Smooth muscle cell (in vitro differentiated cells): ENCODE measurements at regions not wholly inside any gene's neighbourhood (a gene's known extent, or its start where the extent isn't known, plus 50 kb on each side); places are given as distances from the start of the nearest gene placed in this dataset.
"Not testable (repeated sequence)": the region's sequence is repeated elsewhere in the genome, so short reads cannot be mapped to it uniquely, and the experiment has no call there.

ENCODE experiments used
- DNase-seq: peaks from one replicate; lab custom pipeline; 2025; ENCODE audit not compliant: unreplicated experiment; lab: John Stamatoyannopoulos, UW
- H2AFZ ChIP-seq: fragments of 200-600 bp; sonication (generic); 2 replicates; pipeline ENCODE4 v1.6.0; 2016; ENCODE audit warnings: antibody characterized with exemption, low read depth, mild to moderate bottlenecking
- H3F3A ChIP-seq: fragments of 200-600 bp; sonication (generic); 2 replicates; pipeline ENCODE4 v1.6.0; 2017; ENCODE audit warnings: antibody characterized with exemption, low read depth
- H3K27ac ChIP-seq: fragments of 200-600 bp; sonication (generic); 2 replicates; pipeline ENCODE4 v1.5.1; 2016; ENCODE audit warnings: low read depth, mild to moderate bottlenecking
- H3K27me3 ChIP-seq: fragments of 200-600 bp; sonication (generic); 2 replicates; pipeline ENCODE4 v1.6.1; 2016; ENCODE audit warnings: low read depth, mild to moderate bottlenecking
- H3K36me3 ChIP-seq: fragments of 200-600 bp; sonication (generic); 2 replicates; pipeline ENCODE4 v1.5.1; 2016; ENCODE audit warnings: low read depth
- H3K4me1 ChIP-seq: fragments of 200-600 bp; sonication (generic); 2 replicates; pipeline ENCODE4 v1.5.1; 2016; ENCODE audit warnings: low read depth
- H3K4me2 ChIP-seq: fragments of 200-600 bp; sonication (generic); 2 replicates; pipeline ENCODE4 v1.6.0; 2016; ENCODE audit warnings: mild to moderate bottlenecking
- H3K4me3 ChIP-seq: fragments of 200-600 bp; sonication (generic); 2 replicates; pipeline ENCODE4 v1.5.1; 2016; ENCODE audit warnings: mild to moderate bottlenecking
- H3K79me2 ChIP-seq: fragments of 200-600 bp; sonication (generic); 2 replicates; pipeline ENCODE4 v1.6.0; 2016; ENCODE audit warnings: low read depth, mild to moderate bottlenecking
- H3K9ac ChIP-seq: fragments of 200-600 bp; sonication (generic); 2 replicates; pipeline ENCODE4 v1.6.0; 2016; ENCODE audit warnings: low read depth
- H3K9me3 ChIP-seq: fragments of 200-600 bp; sonication (generic); replicated peaks from 2 replicates; pipeline ENCODE4 v1.5.1; 2016; ENCODE audit warnings: low read depth
- H4K20me1 ChIP-seq: fragments of 200-600 bp; sonication (generic); 2 replicates; pipeline ENCODE4 v1.6.0; 2016; ENCODE audit warnings: low read depth
- CTCF ChIP-seq: fragments of 200-600 bp; sonication (generic); IDR thresholded peaks from 2 replicates; pipeline ENCODE4 v1.5.1; 2017; ENCODE audit warnings: borderline replicate concordance, mild to moderate bottlenecking, antibody characterized with exemption; ENCODE audit not compliant: insufficient read depth, poor library complexity, severe bottlenecking
- WGBS: methylation state at CpG from one replicate; pipeline ENCODE4 v1.1.7; 2016; ENCODE audit warnings: low lambda C conversion rate; 5-methylcytosine and 5-hydroxymethylcytosine counted together

- H3F3A ChIP-seq: no peaks in the 10 kb centered on the region
- 90% methylated on average over 1 of the region's 1 CpG for WGBS
Measured at GRCh38 chr4:131002132-131002531, 1906.2 kb downstream of the C4orf33 start.

GRCh38 chr4:131006388-131006787, 1910.4 kb downstream of the C4orf33 start:
- H2AFZ ChIP-seq: no peak overlapping the region
- no peak overlapping the region for H3K4me3 ChIP-seq
- no peak for TF ChIP-seq CTCF
- H3K36me3 ChIP-seq: no peaks in the 10 kb centered on the region
- no peak overlapping the region for H3K9ac ChIP-seq
- no peaks in the 10 kb centered on the region for H3K27me3 ChIP-seq
- H3K79me2 ChIP-seq: no peaks in the 10 kb centered on the region
- H4K20me1 ChIP-seq: no peaks in the 10 kb centered on the region
- 89% methylated on average over 6 of the region's 6 CpGs for WGBS
- H3K4me2 ChIP-seq: no peak overlapping the region
- no peak overlapping the region for H3K27ac ChIP-seq
- no peak for DNase-seq
- H3K4me1 ChIP-seq: no peaks in the 10 kb centered on the region
- no peaks in the 10 kb centered on the region for H3F3A ChIP-seq
- no peaks in the 10 kb centered on the region for H3K9me3 ChIP-seq

More at GRCh38 chr4:131002132-131002531, 1906.2 kb downstream of the C4orf33 start:
- no peaks in the 10 kb centered on the region for H4K20me1 ChIP-seq
- no peaks in the 10 kb centered on the region for H3K27me3 ChIP-seq
- no peak overlapping the region for H3K4me3 ChIP-seq
- H3K4me1 ChIP-seq: no peaks in the 10 kb centered on the region
- no peak for DNase-seq
- H3K27ac ChIP-seq: no peak overlapping the region
- no peak for TF ChIP-seq CTCF
- no peak overlapping the region for H3K9ac ChIP-seq
- H3K4me2 ChIP-seq: no peak overlapping the region
- H2AFZ ChIP-seq: no peak overlapping the region
- no peaks in the 10 kb centered on the region for H3K9me3 ChIP-seq
- H3K36me3 ChIP-seq: no peaks in the 10 kb centered on the region
- no peaks in the 10 kb centered on the region for H3K79me2 ChIP-seq

DNA sequence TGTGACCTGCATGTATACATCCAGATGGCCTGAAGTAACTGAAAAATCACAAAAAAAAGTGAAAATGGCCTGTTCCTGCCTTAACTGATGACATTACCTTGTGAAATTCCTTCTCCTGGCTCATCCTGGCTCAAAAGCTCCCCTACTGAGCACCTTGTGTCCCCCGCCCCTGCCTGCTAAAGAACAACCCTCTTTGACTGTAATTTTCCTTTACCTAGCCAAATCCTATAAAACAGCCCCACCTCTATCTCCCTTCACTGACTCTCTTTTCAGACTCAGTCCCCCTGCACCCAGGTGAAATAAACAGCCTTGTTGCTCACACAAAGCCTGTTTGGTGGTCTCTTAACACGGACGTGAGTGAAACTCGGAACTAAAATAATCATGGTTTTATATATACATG, 1916.0 kb downstream of the C4orf33 start:
- H3K9me3 ChIP-seq, H3F3A ChIP-seq, H3K27ac ChIP-seq, H3K27me3 ChIP-seq, H3K79me2 ChIP-seq, H3K9ac ChIP-seq, H2AFZ ChIP-seq, H3K36me3 ChIP-seq, H3K4me1 ChIP-seq, DNase-seq, H3K4me3 ChIP-seq, H4K20me1 ChIP-seq, H3K4me2 ChIP-seq: not testable (repeated sequence)
- WGBS: 83% methylated on average over 4 of the region's 4 CpGs

DNA sequence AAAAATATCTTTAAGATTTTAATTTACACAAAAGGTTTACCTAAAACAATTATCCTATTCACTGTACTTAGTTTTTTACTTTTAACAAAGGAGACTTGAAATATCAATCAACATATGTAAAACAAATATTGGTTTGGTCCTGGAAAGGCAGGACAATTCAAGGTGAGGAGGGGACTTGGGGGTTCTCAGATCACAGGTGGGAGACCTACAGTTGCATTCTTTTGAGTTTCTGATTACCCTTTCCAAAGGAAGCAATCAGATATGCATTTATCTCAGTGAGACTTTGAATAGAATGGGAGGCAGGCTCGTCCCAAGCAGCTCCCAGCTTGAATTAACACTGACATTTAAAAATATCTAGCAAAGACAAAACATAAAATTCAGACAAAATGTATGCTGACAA, 1917.3 kb downstream of the C4orf33 start:
- TF ChIP-seq CTCF: no peak
- no peak for DNase-seq

More for the DNA sequence above, 1917.3 kb downstream of the C4orf33 start:
- Histone ChIP-seq H3F3A (no peaks in the 10 kb centered on the region), H2AFZ (no peak overlapping the region), H3K9me3 (no peaks in the 10 kb centered on the region), H3K4me2 (no peak overlapping the region), H3K27ac (no peak overlapping the region), H3K27me3 (no peaks in the 10 kb centered on the region), H4K20me1 (no peaks in the 10 kb centered on the region), H3K4me1 (no peaks in the 10 kb centered on the region), H3K79me2 (no peaks in the 10 kb centered on the region), H3K9ac (no peak overlapping the region), H3K4me3 (no peak overlapping the region), H3K36me3 (no peaks in the 10 kb centered on the region)
- WGBS: 59% methylated on average over 1 of the region's 1 CpG
